Cardiac muscle cell (in vitro differentiated cells and primary cell): ENCODE measurements at regions not wholly inside any gene's neighbourhood (a gene's known extent, or its start where the extent isn't known, plus 50 kb on each side); places are given as distances from the start of the nearest gene placed in this dataset.

Experiments used
- DNase-seq, 2 donors: peaks; one replicate each; pipeline versions ENCODE4 v3.0.0 to v3.0.0-alpha.2; 2010 to 2017; ENCODE audit warnings: low read depth in 1 of 2, low spot score in 1 of 2
- H3K27ac ChIP-seq: fragments of 200-600 bp; sonication (generic); 2 replicates; pipeline ENCODE4 v1.5.1; 2016
- H3K27me3 ChIP-seq: fragments of 200-600 bp; sonication (generic); 2 replicates; pipeline ENCODE4 v1.6.0; 2016; ENCODE audit warnings: control low read depth
- H3K36me3 ChIP-seq: fragments of 200-600 bp; sonication (generic); 2 replicates; pipeline ENCODE4 v1.5.1; 2016; ENCODE audit warnings: control low read depth
- H3K4me1 ChIP-seq: fragments of 200-600 bp; sonication (generic); 2 replicates; pipeline ENCODE4 v1.8.1; 2017; ENCODE audit warnings: low read depth, mild to moderate bottlenecking, mixed run types
- H3K4me3 ChIP-seq: fragments of 200-600 bp; sonication (generic); 2 replicates; pipeline ENCODE4 v1.5.1; 2016; ENCODE audit warnings: mild to moderate bottlenecking
- H3K9me3 ChIP-seq: fragments of 200-600 bp; sonication (generic); 2 replicates; pipeline ENCODE4 v1.5.1; 2017; ENCODE audit warnings: low read depth, mild to moderate bottlenecking, control low read depth
- TF ChIP-seq, protein P1 (sequence below): IDR thresholded peaks from 2 replicates; pipeline ENCODE4 v1.5.1; 2012; ENCODE audit warnings: low read depth, mild to moderate bottlenecking, low read length

DNA sequence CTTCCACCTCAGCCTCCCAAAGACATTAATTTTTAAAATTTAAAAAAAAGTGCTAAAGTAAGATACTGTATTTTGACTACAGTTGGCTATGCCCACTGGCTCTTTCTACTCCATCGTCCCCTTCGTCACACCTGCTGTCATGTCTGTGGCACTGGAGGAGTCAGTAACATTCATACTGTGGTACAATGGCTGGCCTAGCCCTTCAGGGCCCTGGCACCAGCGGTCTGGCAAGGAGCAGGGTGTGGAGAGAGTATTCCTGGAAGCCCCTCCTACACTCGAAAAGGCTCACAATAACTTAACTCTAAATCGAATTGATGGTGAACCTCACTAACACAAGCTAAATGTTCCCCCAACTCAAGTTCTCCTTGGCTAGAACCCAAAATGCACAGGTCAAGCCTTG, 89.7 kb upstream of the RASGRF1 start:
- no peak overlapping the region for H3K4me3 ChIP-seq
- H3K27me3 ChIP-seq, result no peaks in the 10 kb centered on the region
- TF ChIP-seq, protein P1, sequence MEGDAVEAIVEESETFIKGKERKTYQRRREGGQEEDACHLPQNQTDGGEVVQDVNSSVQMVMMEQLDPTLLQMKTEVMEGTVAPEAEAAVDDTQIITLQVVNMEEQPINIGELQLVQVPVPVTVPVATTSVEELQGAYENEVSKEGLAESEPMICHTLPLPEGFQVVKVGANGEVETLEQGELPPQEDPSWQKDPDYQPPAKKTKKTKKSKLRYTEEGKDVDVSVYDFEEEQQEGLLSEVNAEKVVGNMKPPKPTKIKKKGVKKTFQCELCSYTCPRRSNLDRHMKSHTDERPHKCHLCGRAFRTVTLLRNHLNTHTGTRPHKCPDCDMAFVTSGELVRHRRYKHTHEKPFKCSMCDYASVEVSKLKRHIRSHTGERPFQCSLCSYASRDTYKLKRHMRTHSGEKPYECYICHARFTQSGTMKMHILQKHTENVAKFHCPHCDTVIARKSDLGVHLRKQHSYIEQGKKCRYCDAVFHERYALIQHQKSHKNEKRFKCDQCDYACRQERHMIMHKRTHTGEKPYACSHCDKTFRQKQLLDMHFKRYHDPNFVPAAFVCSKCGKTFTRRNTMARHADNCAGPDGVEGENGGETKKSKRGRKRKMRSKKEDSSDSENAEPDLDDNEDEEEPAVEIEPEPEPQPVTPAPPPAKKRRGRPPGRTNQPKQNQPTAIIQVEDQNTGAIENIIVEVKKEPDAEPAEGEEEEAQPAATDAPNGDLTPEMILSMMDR, result no peak
- H3K36me3 ChIP-seq, result no peaks in the 10 kb centered on the region
- H3K4me1 ChIP-seq, result no peaks in the 10 kb centered on the region
- H3K27ac ChIP-seq, result no peak overlapping the region
- no peaks in the 10 kb centered on the region for H3K9me3 ChIP-seq
- no peak for DNase-seq

DNA sequence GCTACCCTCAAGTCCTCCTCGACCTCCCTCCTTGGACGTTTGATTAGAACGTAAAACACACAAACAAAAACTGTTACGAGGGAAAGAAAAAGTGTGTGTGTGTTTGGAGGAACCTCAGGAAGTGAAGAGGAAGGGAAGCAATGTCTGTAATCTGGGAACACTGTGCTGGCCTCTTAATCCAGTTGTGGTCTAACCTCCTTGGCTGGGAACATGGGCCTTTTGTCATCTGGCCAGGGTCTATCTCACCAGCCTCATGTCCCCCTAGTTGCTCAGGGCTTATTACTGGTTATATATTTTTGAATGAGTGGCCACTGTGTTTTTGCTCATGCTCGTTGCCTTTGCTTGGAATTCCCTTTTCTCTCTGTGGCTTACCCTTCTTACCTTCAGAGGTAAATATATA, 89.0 kb upstream of the RASGRF1 start:
- Histone ChIP-seq H3K9me3 (no peaks in the 10 kb centered on the region), H3K27me3 (no peaks in the 10 kb centered on the region), H3K4me3 (no peak overlapping the region), H3K27ac (no peak overlapping the region), H3K4me1 (no peaks in the 10 kb centered on the region), H3K36me3 (no peaks in the 10 kb centered on the region)
- TF ChIP-seq, protein P1, result no peak
- no peak for DNase-seq

DNA sequence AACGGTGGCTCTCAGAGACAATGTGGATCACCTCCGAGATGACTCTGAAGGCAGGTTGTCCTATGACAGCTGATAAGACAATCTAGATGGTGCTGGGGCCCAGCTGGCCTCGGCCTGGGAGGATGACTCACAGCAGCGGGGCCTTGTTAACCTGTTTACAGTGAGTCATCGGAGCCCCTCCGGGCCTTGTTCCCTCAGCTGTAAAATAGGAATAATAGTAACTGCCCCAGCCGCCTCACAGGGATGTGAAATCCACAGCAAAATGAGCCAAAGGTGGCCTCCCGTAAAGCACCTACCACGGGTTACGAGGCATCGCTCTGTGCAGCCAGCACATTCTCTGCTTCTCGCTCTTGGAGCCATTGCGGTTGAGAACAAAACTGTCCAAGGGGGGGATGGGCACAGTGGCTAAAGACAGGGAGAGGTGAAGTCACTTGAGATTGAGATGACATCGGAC, 88.6 kb upstream of the RASGRF1 start:
- Histone ChIP-seq H3K27me3 (no peaks in the 10 kb centered on the region), H3K27ac (no peak overlapping the region), H3K36me3 (no peaks in the 10 kb centered on the region), H3K9me3 (no peaks in the 10 kb centered on the region), H3K4me1 (no peaks in the 10 kb centered on the region), H3K4me3 (no peak overlapping the region)
- peak in 1 of 2 donors; percentile 18 for DNase-seq
- TF ChIP-seq, protein P1, result no peak

DNA sequence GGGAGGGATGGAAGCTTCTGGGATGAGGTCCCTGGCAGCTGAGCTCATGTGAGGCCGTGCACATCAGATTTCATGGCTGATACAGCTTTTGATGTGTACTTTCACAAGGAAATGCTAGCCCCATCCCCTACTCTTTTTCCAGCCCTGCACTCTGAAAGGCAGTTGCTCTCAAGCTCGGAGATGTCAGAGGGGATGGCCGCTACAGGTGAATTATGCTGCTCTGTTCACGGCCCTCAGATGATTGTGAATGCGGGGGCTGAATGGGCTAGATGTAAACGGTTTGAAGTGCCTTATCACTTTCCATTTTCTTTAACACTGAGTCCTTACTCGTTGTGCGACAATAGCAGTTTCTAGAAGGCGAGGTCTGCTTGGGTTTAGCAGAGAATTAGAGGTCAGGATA, 88.0 kb upstream of the RASGRF1 start:
- TF ChIP-seq, protein P1, result no peak
- no peak overlapping the region for H3K4me3 ChIP-seq
- H3K27me3 ChIP-seq, result no peaks in the 10 kb centered on the region
- no peaks in the 10 kb centered on the region for H3K4me1 ChIP-seq
- no peak for DNase-seq
- no peak overlapping the region for H3K27ac ChIP-seq
- H3K36me3 ChIP-seq, result no peaks in the 10 kb centered on the region
- no peaks in the 10 kb centered on the region for H3K9me3 ChIP-seq

DNA sequence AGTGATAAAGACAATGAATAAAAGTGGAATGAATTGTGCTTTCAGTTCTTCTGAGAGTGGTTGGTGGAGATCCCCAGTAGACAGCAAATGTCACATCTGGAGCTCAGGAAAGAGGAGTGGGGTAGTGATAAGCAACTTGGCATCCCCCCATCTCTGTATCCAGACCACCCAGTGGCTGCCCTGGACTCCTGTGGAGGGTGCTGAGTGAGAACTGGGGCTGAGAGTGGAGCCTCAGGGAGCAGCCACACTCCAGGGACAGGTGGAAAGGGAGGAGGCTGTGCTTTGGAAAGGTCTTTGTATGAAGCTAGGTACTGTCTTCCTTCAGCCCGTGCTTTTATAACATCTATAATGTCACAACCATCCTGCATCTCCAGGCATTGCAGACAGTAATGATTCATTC, 85.6 kb upstream of the RASGRF1 start:
- TF ChIP-seq, protein P1, result no peak
- Histone ChIP-seq H3K4me3 (no peak overlapping the region), H3K27ac (no peak overlapping the region), H3K27me3 (no peaks in the 10 kb centered on the region), H3K4me1 (no peaks in the 10 kb centered on the region), H3K36me3 (no peaks in the 10 kb centered on the region), H3K9me3 (no peaks in the 10 kb centered on the region)
- no peak for DNase-seq

DNA sequence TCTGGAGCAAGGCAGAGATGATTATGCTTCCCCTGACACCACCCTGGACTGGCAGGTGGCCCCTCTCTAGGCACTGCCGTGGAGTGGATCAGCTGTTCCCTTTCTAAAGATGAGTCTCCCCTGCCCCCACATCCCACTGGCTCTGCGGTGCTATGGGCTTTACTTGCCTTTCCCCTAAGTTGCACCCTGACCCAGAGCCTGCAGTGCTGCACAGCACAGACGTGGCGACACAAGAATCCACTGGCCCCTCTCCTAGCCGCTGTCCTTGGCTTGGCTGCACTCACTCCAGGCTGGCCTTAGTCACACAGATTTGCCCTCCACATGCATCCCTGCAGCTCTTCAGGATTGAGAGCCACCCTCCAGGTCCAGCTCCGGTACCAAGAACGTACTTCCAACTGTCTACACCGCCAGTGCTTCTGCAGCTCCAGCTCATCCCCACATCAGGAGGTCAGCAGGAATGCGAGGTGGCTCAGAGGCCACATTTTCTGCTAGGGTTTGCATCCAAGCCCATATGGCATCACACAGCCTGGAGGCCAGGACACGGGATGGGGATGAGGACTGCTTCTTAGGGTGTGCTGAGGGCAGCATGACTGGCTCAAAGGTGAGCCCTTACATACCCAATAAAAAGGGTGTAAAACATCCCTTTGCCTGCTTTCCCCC, 82.4 kb upstream of the RASGRF1 start:
- no peak overlapping the region for H3K27ac ChIP-seq
- DNase-seq, result no peak
- no peaks in the 10 kb centered on the region for H3K27me3 ChIP-seq
- no peaks in the 10 kb centered on the region for H3K9me3 ChIP-seq
- no peaks in the 10 kb centered on the region for H3K36me3 ChIP-seq
- H3K4me3 ChIP-seq, result no peak overlapping the region
- H3K4me1 ChIP-seq, result peaks cover 11% of the 10 kb centered on the region
- TF ChIP-seq, protein P1, result no peak
